ENCODE measurements at regions not wholly inside any gene's neighbourhood (a gene's known extent, or its start where the extent isn't known, plus 50 kb on each side); places are given as distances from the start of the nearest gene placed in this dataset.

DNA sequence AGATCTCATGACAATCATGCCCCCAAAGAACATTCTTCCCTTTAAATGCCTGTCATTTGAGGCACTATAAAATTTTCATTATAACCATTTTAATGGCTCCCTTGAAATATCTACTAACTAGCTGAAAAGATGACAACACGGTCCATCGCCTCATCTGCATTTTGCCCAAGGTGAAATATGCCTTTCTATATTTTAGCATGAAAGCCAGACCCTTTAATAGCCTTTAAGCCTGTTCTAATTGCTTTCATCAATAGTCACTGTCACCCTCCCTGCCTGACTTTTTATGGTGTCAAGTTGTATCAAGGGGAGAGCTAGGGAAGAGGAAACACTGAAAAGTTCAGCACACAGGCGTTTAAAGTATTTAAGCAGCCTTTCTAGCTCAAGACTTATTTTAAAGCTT is 144.1 kb upstream of the PRICKLE2 start:
- Histone ChIP-seq H3K4me2 (ENCODE audit: insufficient read depth, low read length) (no peak overlapping the region), H2AFZ (ENCODE audit: low read depth, low read length) (no peak overlapping the region), H3K4me1 (replicated peaks in 1 of 2; ENCODE audit: control insufficient read depth in 2 of 2, insufficient read depth in 2 of 2, low read length in 2 of 2) (no peaks in the 10 kb centered on the region), H3K79me2 (ENCODE audit: control insufficient read depth, insufficient read depth, low read length) (no peaks in the 10 kb centered on the region), H3K9ac (ENCODE audit: insufficient read depth in 1 of 2, low read depth in 2 of 2, low read length in 2 of 2) (no peak overlapping the region), H3K9me3 (replicated peaks; ENCODE audit: control insufficient read depth, insufficient read depth, low read depth, low read length) (no peaks in the 10 kb centered on the region), H3K4me3 (no peak overlapping the region), H3K36me3 (ENCODE audit: control insufficient read depth, insufficient read depth, low read length) (no peaks in the 10 kb centered on the region), H3K9me1 (ENCODE audit: control insufficient read depth, insufficient read depth, low read length) (no peaks in the 10 kb centered on the region), H3K27me3 (ENCODE audit: control insufficient read depth in 2 of 2, insufficient read depth in 2 of 2, low read length in 2 of 2) (no peaks in the 10 kb centered on the region), H3K27ac (ENCODE audit: extremely low read depth, low read depth, low read length) (no peak overlapping the region), H4K20me1 (replicated peaks; ENCODE audit: control insufficient read depth, insufficient read depth, low read length) (no peaks in the 10 kb centered on the region)
- WGBS (ENCODE audit: insufficient coverage, low coverage, missing lambda C conversion rate): 0% methylated on average over 3 of the region's 3 CpGs
- in situ Hi-C loops (cut with MboI) (no loop called here), intact Hi-C loops (cut with micrococcal nuclease) (no loop called here)
- POLR2A ChIA-PET: no interaction called here
- TF ChIP-seq CHD2 (IDR thresholded peaks at IDR 0.05; ENCODE audit: low read depth, low read length) (no peak), ZNF696 (CRISPR knock-in tag; conservative IDR thresholded peaks at IDR 0.05) (no peak)
- TF ChIP-seq, protein P1, sequence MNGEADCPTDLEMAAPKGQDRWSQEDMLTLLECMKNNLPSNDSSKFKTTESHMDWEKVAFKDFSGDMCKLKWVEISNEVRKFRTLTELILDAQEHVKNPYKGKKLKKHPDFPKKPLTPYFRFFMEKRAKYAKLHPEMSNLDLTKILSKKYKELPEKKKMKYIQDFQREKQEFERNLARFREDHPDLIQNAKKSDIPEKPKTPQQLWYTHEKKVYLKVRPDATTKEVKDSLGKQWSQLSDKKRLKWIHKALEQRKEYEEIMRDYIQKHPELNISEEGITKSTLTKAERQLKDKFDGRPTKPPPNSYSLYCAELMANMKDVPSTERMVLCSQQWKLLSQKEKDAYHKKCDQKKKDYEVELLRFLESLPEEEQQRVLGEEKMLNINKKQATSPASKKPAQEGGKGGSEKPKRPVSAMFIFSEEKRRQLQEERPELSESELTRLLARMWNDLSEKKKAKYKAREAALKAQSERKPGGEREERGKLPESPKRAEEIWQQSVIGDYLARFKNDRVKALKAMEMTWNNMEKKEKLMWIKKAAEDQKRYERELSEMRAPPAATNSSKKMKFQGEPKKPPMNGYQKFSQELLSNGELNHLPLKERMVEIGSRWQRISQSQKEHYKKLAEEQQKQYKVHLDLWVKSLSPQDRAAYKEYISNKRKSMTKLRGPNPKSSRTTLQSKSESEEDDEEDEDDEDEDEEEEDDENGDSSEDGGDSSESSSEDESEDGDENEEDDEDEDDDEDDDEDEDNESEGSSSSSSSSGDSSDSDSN (IDR thresholded peaks at IDR 0.05; ENCODE audit: borderline replicate concordance in 1 of 2, low read depth in 2 of 2, low read length in 2 of 2): no peak
- CTCF ChIA-PET (ENCODE audit: low intra/inter-chr PET ratio): no interaction called here
- FAIRE-seq: no peak
- no peak for DNase-seq (ENCODE audit: extremely low read depth in 1 of 4, low spot score in 3 of 4)
- BruUV-seq (replicated peaks): no TSS peak
- no peak for ATAC-seq
